HCT116 (cell line): ENCODE measurements at regions not wholly inside any gene's neighbourhood (a gene's known extent, or its start where the extent isn't known, plus 50 kb on each side); places are given as distances from the start of the nearest gene placed in this dataset.

Experiments used
- ATF3 ChIP-seq: IDR thresholded peaks from 2 replicates; pipeline ENCODE4 v1.6.1; 2012
- CTCF ChIP-seq, 3 experiments: fragments of 200-600 bp in 1 of 3; sonication (generic) in 1 of 3; IDR thresholded peaks in 2 of 3; conservative IDR thresholded peaks in 1 of 3; 2 replicates each; pipeline ENCODE4 v1.5.1; 2012 to 2017; ENCODE audit warnings: low read depth in 2 of 3, low read length in 2 of 3, antibody characterized with exemption in 1 of 3, borderline replicate concordance in 1 of 3, control low read depth in 1 of 3, mild to moderate bottlenecking in 1 of 3, mixed read lengths in 1 of 3, mixed run types in 1 of 3, moderate library complexity in 1 of 3; ENCODE audit not compliant: insufficient read depth in 1 of 3
- EGR1 ChIP-seq: IDR thresholded peaks from 2 replicates; pipeline ENCODE4 v1.6.1; 2012; ENCODE audit warnings: low read depth
- EZH2 ChIP-seq: fragments of 200-600 bp; sonication (generic); IDR thresholded peaks from 2 replicates; pipeline ENCODE4 v1.6.1; 2017; ENCODE audit warnings: antibody characterized with exemption, mixed run types
- EZH2phosphoT487 ChIP-seq: fragments of 200-600 bp; IDR thresholded peaks from 2 replicates; pipeline ENCODE4 v1.6.1; 2018; ENCODE audit warnings: antibody characterized with exemption, borderline replicate concordance
- JUND ChIP-seq: IDR thresholded peaks from 2 replicates; pipeline ENCODE4 v1.6.1; 2012
- MAX ChIP-seq: IDR thresholded peaks from 2 replicates; pipeline ENCODE4 v1.6.1; 2012
- POLR2A ChIP-seq: IDR thresholded peaks from 2 replicates; pipeline ENCODE4 v1.7.0; 2011; ENCODE audit warnings: borderline replicate concordance; ENCODE audit not compliant: insufficient read depth, insufficient read length; ENCODE audit errors: extremely low read depth
- POLR2AphosphoS5 ChIP-seq: IDR thresholded peaks from 2 replicates; pipeline ENCODE4 v1.6.1; 2011; ENCODE audit warnings: mild to moderate bottlenecking, low read depth, low read length, moderate library complexity
- REST ChIP-seq: IDR thresholded peaks from 2 replicates; pipeline ENCODE4 v1.6.1; 2012; ENCODE audit warnings: low read depth
- SP1 ChIP-seq: IDR thresholded peaks from 2 replicates; pipeline ENCODE4 v1.6.1; 2012; ENCODE audit warnings: low read depth
- YY1 ChIP-seq: IDR thresholded peaks from 2 replicates; pipeline ENCODE4 v1.6.1; 2011; ENCODE audit warnings: low read length, low read depth, moderate library complexity, mild to moderate bottlenecking; ENCODE audit not compliant: insufficient replicate concordance; ENCODE audit errors: extremely low read depth
- ZFX ChIP-seq: fragments of 450-650 bp; IDR thresholded peaks from 2 replicates; pipeline ENCODE4 v1.6.1; 2017
- ZNF274 ChIP-seq: fragments of 200-500 bp; sonication (Bioruptor generic); IDR thresholded peaks from 2 replicates; pipeline ENCODE4 v1.6.1; 2014; ENCODE audit warnings: mild to moderate bottlenecking, low read depth, low read length, inconsistent platforms

GRCh38 chr6:154908723-154909122 lies 86.4 kb upstream of the TIAM2 start:
- TF ChIP-seq POLR2A (no peak), CTCF (IDR thresholded peaks at IDR 0.05 in 2 of 3, conservative IDR thresholded peaks at IDR 0.05 in 1 of 3; ENCODE audit: borderline replicate concordance in 1 of 3, insufficient read depth in 1 of 3, low read depth in 2 of 3, low read length in 2 of 3) (no peak), EZH2phosphoT487 (no peak), ZFX (no peak), POLR2AphosphoS5 (no peak), YY1 (no peak), ATF3 (no peak), REST (no peak), MAX (no peak), EZH2 (no peak), EGR1 (no peak), JUND (no peak), SP1 (no peak), ZNF274 (no peak)
